Lung microvascular endothelial cell (primary cell): ENCODE measurements at regions not wholly inside any gene's neighbourhood (a gene's known extent, or its start where the extent isn't known, plus 50 kb on each side); places are given as distances from the start of the nearest gene placed in this dataset.

Experiments
- DNase-seq, 2 donors: peaks; one replicate each; pipeline versions ENCODE4 v3.0.0 to v3.0.0-alpha.2; 2010; ENCODE audit warnings: low read depth in 2 of 2

DNA sequence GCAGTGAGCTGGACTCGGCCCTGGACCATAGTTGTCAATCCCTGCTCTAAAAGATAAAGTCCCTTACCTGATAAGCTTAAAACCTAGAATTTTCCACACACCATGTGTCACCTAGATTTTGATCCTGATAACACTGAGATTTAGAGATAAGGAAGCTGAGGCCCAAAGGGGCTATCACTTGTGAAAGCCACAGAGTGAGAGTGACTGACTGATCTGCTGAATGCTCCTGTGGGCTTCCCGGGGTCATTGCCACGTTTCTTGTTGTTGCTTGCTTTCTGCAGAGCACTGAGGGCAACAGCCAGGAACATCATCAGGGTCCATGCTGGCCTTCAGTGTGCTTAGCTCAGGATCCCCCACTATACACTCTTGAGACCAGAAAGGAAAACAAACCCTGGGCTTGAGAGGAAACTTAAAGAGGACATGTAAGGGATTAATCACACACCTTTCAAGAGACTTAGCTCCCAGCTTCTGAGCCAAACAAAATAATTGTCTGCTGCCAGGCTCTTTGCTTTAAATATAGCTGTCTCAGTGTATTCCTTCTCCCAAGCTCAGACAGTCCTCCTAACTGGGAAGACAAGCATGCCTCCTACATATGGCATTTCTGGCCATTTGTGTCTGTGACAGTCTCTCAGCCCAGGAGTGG lies 82.6 kb upstream of the ARHGAP5 start:
- no peak for DNase-seq

DNA sequence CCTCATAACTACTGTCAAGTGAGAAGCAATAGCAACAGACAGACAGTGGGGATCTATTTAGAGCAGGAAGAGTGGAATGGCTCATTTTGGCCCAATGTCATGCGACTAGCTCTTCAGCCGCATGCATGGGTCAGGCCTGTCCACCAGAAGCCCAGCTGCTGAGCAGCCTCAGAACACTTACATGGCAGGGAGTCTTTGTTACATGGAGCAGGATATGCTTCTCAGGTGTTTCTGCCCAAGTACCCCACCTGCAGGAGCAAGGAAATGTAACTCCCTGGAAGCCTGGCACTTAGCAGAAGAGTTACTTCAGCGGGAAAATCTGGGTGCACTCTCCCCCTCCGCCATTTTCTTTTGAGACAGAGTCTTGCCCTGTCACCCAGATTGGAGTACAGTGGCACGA lies 73.5 kb upstream of the ARHGAP5 start:
- no peak for DNase-seq

- no peak for DNase-seq
Measured at GRCh38 chr14:32004300-32004699, 72.8 kb upstream of the ARHGAP5 start.

GRCh38 chr14:32005628-32006027 lies 71.5 kb upstream of the ARHGAP5 start:
- no peak for DNase-seq

GRCh38 chr14:32006263-32007110 lies 70.6 kb upstream of the ARHGAP5 start:
- DNase-seq = no peak

DNA sequence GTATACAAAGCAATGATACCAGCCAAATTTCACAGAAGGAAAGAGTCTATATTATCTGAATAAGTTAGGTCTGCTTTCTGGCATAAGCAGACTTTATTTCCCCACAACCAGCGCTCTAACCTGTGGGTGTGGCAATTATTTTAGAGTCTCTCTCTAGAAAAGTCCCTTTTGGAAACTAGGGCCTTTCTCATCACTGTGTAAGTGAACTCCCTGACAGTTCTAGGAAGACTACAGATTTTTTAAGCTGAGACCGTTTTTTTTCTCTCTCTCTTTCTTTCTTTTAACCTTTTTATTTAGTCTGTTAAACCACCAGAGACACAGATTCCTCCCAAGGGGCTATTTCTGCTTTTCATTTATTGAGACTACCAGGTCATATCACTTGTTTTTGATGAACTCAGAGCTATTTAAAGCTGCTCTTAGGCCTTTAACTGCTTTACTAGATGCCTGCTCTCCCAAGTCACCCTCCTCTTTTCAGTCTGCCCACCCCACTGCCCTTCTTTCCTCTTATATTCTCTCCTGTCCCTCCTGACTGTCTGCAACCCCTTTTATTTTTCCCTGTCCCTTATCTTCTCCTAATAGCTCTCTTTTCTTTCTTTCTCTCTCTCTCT lies 69.2 kb upstream of the ARHGAP5 start:
- no peak for DNase-seq

GRCh38 chr14:32008602-32009193 lies 68.4 kb upstream of the ARHGAP5 start:
- no peak for DNase-seq

- DNase-seq = no peak
Measured at GRCh38 chr14:32009221-32009975, 67.7 kb upstream of the ARHGAP5 start.

DNA sequence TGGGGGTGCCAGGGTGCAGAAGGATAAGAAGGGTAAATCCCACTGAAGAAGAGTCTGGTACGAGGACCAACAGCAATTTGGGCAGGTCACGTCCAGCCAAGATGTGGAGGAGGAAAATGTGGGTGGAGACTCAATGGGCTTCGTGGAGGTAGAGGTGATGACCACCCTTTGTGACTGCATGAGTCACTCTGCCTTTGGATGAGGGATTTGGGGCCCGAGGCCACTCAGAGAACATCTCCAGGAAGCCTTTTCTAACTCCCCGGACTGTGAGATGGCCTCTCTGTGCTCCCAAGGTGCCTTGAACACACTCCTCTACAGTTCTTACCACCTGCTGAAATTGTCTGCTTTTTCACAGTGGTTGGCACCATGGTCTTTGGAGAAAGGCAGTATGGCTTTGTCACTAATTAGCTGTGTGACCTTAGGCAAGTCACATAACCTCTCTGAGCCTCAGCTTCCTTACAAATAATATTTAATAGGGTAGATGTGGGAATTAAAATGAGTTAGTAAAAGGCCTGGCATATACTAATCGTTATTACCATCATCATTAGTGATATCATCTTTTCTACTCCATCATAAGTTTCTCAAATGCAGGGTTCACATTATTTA lies 67.0 kb upstream of the ARHGAP5 start:
- no peak for DNase-seq

DNA sequence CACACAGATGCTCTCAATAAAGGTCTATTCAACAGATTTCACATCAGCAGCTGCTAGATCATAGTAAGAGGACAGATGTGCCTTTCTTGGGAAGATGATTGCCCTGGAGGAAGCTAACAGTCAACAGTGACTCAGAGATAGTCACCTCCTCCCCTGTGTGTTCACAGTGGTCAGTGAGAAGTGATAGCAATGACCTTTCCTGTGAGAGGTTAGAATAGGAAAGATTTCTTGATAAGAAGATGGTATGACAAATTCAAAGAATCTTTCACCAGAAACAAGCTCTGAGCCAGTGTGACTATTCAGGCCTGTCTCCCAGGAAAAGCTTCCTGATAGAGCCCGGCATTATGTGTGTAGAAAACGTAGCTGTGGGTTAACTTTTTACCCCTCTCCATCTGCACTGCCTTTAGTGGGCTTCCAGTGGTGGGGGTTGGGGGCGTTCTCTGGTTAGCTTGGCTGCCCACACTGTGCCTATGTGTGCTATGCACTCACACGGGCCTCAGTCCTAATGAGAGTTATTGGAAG lies 66.4 kb upstream of the ARHGAP5 start:
- DNase-seq = peak in 1 of 2 donors; percentile 75

DNA sequence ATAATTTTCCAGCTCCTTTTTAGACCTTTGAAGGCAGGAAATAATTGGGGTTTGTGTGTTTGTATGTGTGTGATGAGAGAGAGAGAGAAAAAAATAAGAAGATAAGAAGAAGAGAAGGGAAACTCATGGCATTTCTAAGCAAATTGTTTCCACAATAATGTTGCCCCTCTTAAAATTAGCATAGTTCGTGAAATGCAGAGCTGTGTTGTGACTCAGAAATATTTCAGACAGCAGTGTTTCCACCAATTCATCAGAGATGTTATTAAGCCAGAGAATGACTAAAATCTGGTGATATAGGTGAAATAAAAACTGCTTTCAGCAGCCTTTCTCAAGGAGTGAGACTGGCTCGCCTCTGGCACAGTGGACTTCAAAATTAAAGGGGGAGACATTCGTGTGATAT lies 65.9 kb upstream of the ARHGAP5 start:
- peak in 1 of 2 donors; percentile 19 for DNase-seq

DNA sequence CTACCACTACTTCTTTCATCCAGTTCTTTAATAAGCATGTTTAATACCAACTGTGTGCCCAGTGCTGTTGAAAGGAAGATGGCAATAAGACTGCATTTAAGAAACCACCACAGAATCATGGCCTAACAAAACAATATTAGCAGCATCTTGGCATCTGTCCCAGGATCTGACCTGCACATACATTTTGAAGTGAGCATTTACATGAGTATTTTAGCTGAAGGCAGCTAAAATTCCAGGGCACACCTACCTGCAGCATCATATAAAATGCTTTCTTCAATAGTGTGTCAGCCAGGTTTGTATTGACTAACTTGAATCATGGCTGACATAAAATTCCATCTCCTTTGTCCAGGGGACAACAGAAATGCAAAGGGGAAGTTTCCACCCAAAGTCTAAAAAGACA lies 65.0 kb upstream of the ARHGAP5 start:
- DNase-seq = no peak

GRCh38 chr14:32012571-32012970 lies 64.5 kb upstream of the ARHGAP5 start:
- DNase-seq = no peak

DNA sequence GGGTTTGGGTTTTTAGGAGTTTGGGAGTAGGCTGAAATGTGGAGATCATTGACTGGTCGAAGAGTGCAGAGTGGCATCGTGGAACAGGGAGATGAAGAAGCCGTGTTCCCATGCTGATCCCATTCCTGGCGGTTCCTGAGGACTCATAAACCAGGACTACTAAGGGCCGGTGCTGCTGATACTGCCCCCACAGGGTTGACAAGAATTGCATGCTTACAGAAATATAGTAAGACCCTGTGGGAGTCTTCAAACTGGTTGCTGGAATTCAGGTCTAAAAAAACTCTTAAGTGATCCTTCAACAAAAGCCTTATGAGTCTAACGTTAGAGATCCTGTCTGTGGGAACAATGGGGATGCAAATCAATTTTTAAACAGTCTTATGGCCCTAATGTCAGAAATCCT lies 64.0 kb upstream of the ARHGAP5 start:
- DNase-seq = no peak

GRCh38 chr14:32014057-32014456 lies 63.0 kb upstream of the ARHGAP5 start:
- no peak for DNase-seq

GRCh38 chr14:32014498-32014897 lies 62.6 kb upstream of the ARHGAP5 start:
- no peak for DNase-seq

DNA sequence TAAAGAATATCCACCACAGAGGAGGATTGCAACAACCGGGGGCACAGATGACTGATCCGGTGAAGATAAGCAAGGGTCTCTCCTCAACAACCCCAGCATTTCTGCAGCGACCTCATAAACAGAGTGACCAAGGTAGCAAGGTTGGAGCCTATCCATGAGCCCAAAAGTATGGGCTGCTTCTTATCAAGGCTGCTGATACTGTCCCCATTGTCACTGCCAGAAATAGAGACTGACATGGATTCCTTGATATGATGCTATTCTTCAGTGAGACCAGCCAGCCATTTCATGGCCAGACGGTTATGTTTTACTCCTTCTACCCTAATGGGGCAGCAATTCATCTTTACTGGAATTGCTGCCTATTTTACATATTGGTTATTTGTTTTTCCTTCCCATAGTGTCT lies 61.9 kb upstream of the ARHGAP5 start:
- no peak for DNase-seq

DNA sequence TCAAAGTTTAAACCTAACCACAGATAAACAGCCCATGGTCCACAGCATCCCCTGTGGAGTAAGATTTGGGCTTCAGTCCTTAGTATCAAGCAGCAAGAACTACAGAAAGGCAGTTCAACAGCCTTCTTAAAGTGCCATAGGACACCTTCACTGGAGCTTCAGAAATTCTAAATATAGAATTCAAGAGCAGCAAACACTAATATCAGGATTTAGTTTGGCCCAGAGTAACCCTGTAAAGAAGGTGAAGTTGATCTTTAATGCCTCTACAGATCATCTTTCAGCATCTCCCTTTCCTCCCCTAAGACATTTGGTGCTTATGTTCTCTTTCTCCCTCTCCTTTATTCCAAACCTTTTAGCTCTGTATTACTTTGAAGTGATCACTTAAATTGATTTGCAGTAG lies 59.5 kb upstream of the ARHGAP5 start:
- no peak for DNase-seq

- DNase-seq = no peak
Measured at GRCh38 chr14:32018391-32019092, 58.6 kb upstream of the ARHGAP5 start.

DNA sequence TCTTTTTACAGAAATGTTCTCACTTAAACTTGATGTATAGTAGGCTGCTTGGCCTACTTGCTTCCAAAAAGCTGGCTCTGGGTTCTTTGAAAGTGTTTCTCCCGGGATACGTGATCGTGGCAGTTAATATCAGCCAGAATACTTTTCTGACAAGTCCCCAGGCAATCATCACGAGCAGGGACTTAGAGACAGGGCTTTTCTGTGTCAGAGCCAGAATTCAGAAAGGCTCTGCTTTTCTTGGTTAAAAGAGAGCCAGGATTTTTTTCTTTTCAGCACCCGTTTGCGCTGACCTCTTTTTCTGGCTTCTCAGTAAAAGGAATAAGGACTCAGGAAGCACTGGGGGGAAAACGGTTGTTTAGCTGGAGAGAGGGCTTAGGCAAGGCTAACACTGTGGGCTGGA lies 57.8 kb upstream of the ARHGAP5 start:
- no peak for DNase-seq
